Neural crest cell (in vitro differentiated cells): ENCODE measurements at regions not wholly inside any gene's neighbourhood (a gene's known extent, or its start where the extent isn't known, plus 50 kb on each side); places are given as distances from the start of the nearest gene placed in this dataset.

Experiments
- DNase-seq: peaks from one replicate; pipeline ENCODE4 v3.0.0; 2021; ENCODE audit warnings: low read depth, mixed read lengths, low spot score
- H3K27ac Mint-ChIP-seq: one replicate; pipeline ENCODE4 v1.8.0; 2021; ENCODE audit warnings: mild to moderate bottlenecking, mixed read lengths; ENCODE audit not compliant: unreplicated experiment
- H3K27me3 Mint-ChIP-seq: 2 replicates; pipeline ENCODE4 v1.8.0; 2021; ENCODE audit warnings: low read depth, mild to moderate bottlenecking, mixed read lengths
- H3K36me3 Mint-ChIP-seq: 2 replicates; pipeline ENCODE4 v1.8.0; 2021; ENCODE audit warnings: low read depth, mild to moderate bottlenecking, mixed read lengths
- H3K4me1 Mint-ChIP-seq: 2 replicates; pipeline ENCODE4 v1.8.0; 2021; ENCODE audit warnings: mixed read lengths
- H3K4me3 Mint-ChIP-seq: one replicate; pipeline ENCODE4 v1.8.0; 2021; ENCODE audit warnings: mild to moderate bottlenecking, mixed read lengths
- H3K9me3 Mint-ChIP-seq: 2 replicates; pipeline ENCODE4 v1.8.0; 2021; ENCODE audit warnings: mixed read lengths
- TF ChIP-seq, protein P1 (sequence below): fragments of 200-600 bp; sonication (generic); conservative IDR thresholded peaks from 2 replicates; pipeline ENCODE4 v1.5.0; 2021; ENCODE audit warnings: antibody characterized with exemption, mild to moderate bottlenecking

DNA sequence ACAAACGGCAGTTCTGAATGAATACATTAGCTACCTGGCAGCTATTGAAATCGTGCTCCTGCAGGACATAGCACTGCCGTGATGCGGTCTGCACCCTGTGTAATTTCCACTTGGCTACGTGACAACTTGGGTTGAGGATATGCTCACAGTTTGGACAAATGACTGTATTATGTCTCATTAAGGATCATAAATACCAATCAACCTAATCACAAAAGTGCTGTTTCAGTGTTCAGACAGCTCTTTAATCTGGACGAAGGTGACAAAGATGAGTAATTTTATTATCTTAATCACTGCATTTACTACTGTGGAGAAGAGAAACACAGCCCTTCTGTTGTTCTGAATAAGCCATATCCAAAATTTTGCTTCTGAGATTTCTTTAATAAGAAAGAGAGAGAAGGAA lies 210.8 kb upstream of the PFKP start:
- Mint-ChIP-seq H3K4me1 (no peaks in the 10 kb centered on the region), H3K9me3 (peaks cover 7% of the 10 kb centered on the region), H3K4me3 (no peak overlapping the region), H3K27me3 (peaks cover 39% of the 10 kb centered on the region), H3K27ac (no peak overlapping the region), H3K36me3 (no peaks in the 10 kb centered on the region)
- TF ChIP-seq, protein P1, sequence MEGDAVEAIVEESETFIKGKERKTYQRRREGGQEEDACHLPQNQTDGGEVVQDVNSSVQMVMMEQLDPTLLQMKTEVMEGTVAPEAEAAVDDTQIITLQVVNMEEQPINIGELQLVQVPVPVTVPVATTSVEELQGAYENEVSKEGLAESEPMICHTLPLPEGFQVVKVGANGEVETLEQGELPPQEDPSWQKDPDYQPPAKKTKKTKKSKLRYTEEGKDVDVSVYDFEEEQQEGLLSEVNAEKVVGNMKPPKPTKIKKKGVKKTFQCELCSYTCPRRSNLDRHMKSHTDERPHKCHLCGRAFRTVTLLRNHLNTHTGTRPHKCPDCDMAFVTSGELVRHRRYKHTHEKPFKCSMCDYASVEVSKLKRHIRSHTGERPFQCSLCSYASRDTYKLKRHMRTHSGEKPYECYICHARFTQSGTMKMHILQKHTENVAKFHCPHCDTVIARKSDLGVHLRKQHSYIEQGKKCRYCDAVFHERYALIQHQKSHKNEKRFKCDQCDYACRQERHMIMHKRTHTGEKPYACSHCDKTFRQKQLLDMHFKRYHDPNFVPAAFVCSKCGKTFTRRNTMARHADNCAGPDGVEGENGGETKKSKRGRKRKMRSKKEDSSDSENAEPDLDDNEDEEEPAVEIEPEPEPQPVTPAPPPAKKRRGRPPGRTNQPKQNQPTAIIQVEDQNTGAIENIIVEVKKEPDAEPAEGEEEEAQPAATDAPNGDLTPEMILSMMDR: no peak
- no peak for DNase-seq

DNA sequence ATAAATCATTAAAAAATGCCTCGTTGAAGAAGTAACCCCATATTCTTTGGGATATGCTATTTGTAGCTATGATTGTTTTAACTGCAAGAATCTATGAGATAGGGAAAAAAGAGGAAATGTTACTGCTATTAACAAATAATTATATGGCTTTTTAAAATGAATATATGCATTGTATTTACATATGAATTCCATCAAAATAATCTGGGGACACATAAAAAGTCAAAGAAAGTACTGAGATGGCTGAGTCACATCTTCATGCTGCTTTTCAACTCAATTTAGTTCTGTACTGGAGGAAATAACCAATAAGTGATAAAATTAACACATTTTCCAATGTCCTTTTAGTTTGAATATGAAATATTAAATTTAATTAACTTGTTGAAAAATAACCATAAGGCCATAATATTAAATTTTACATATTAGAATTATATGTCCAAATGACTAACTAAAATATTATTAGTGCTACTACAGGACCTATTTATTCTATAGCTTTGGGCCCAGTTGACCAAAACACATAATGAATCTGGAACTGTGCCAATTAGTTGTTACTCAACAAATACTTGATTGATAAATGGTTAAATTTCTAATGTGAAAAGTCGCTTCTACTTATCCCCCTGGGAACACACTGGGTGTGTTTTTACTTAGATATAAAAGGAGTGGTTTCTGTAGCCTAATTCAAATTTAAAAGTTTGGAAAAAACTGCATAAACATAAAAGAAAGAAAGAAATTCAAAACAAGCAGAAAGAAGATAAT lies 214.6 kb upstream of the PFKP start:
- no peaks in the 10 kb centered on the region for H3K9me3 Mint-ChIP-seq
- H3K27ac Mint-ChIP-seq: no peak overlapping the region

DNA sequence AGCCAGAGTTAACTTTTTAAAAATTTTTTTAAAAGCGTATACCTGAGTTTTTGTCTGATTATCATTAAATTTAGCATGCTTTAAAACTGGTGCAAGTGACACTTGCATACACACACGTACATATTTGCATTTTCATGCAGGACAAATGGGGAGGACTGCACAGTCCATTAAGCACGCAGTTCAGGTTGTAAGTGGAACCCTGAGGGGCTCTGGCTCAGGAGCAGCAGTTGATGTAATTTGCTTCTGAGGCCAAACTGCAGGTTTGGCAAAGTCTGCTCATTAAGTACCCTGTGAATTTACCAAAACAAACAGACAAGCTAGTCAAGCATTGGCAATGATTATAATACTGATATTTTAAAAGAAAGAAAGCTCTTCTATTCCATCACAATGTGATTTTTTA lies 215.8 kb upstream of the PFKP start:
- peaks cover 19% of the 10 kb centered on the region for H3K27me3 Mint-ChIP-seq
- no peaks in the 10 kb centered on the region for H3K9me3 Mint-ChIP-seq
- H3K36me3 Mint-ChIP-seq: no peaks in the 10 kb centered on the region
- no peaks in the 10 kb centered on the region for H3K4me1 Mint-ChIP-seq
- TF ChIP-seq, protein P1: no peak
- H3K4me3 Mint-ChIP-seq: no peak overlapping the region
- H3K27ac Mint-ChIP-seq: no peak overlapping the region
- DNase-seq: no peak

More for the DNA sequence above, 214.6 kb upstream of the PFKP start:
- Mint-ChIP-seq H3K4me3 (no peak overlapping the region), H3K27me3 (peaks cover 25% of the 10 kb centered on the region), H3K36me3 (no peaks in the 10 kb centered on the region), H3K4me1 (no peaks in the 10 kb centered on the region)
- no peak for DNase-seq
- TF ChIP-seq, protein P1: no peak

DNA sequence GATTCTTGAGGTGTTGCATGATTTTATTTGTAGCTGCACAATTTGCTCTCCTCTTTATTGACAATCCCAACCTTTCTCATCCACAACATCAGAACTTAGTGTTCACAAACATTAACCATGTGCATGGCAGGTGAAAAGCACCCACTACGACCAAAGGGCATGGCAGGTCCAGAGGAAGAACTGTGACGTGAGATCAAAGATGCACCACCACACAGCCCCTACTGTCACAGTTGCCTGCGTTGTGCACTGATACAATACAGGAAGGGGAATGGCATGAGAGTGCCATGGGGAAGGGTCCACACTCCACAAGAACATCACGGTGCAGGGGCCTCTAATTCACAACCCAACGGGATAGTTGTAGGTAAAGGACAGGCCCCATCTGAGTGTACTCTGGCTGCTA lies 217.1 kb upstream of the PFKP start:
- Mint-ChIP-seq H3K4me3 (no peak overlapping the region), H3K9me3 (no peaks in the 10 kb centered on the region)

DNA sequence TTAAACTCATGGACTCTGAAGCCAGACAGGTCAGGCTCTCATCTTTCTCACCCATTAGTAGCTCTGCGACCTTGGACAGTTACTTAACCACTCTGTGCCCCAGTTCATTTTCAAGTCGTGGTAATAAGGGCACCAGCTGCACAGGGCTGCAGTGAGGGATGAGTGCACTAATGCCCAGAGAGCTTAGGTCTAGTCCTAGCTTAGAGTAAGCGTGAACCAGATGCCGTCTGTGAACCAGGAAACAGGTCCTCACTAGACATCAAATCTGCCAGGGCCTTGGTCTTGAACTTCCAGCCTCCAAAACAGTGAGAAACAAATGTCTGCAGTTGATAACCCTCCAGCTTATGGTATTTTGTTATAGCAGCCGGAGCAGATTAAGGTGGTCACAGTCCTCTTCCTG lies 222.4 kb upstream of the PFKP start:
- Mint-ChIP-seq H3K4me3 (no peak overlapping the region), H3K36me3 (no peaks in the 10 kb centered on the region), H3K4me1 (no peaks in the 10 kb centered on the region), H3K27me3 (peaks cover 4% of the 10 kb centered on the region), H3K9me3 (no peaks in the 10 kb centered on the region), H3K27ac (no peak overlapping the region)
- TF ChIP-seq, protein P1: no peak
- DNase-seq: no peak

More for the DNA sequence above, 217.1 kb upstream of the PFKP start:
- H3K4me1 Mint-ChIP-seq: no peaks in the 10 kb centered on the region
- no peaks in the 10 kb centered on the region for H3K36me3 Mint-ChIP-seq
- H3K27ac Mint-ChIP-seq: no peak overlapping the region
- TF ChIP-seq, protein P1: no peak
- H3K27me3 Mint-ChIP-seq: peaks cover 11% of the 10 kb centered on the region
- DNase-seq: no peak
